ENCODE measurements at regions not wholly inside any gene's neighbourhood (a gene's known extent, or its start where the extent isn't known, plus 50 kb on each side); places are given as distances from the start of the nearest gene placed in this dataset.

DNA sequence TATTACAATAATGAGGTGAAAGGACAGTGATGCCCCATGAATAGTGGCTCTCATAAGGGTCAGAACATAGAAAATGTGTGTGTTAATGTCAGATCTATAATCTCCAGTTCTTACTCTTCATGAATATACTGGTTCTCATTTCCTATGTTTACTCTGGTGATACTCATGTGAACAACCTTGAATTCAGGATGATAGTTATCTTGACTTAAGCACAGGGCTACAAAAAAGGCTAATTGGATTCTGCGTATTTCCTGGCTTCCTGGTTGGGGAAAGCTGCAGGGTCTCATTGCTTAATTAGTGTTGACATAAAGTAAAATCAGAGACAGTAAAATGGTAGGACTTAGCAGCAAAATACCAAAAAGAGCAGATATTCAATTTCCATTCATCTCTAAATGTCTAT is 1316.8 kb upstream of the RAG2 start:
- DNase-seq = no peak
- H3K4me1 ChIP-seq = no peaks in the 10 kb centered on the region
- TF ChIP-seq, protein P1, sequence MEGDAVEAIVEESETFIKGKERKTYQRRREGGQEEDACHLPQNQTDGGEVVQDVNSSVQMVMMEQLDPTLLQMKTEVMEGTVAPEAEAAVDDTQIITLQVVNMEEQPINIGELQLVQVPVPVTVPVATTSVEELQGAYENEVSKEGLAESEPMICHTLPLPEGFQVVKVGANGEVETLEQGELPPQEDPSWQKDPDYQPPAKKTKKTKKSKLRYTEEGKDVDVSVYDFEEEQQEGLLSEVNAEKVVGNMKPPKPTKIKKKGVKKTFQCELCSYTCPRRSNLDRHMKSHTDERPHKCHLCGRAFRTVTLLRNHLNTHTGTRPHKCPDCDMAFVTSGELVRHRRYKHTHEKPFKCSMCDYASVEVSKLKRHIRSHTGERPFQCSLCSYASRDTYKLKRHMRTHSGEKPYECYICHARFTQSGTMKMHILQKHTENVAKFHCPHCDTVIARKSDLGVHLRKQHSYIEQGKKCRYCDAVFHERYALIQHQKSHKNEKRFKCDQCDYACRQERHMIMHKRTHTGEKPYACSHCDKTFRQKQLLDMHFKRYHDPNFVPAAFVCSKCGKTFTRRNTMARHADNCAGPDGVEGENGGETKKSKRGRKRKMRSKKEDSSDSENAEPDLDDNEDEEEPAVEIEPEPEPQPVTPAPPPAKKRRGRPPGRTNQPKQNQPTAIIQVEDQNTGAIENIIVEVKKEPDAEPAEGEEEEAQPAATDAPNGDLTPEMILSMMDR (IDR thresholded peaks at IDR 0.05) = no peak
- TF ChIP-seq POLR2AphosphoS5 (IDR thresholded peaks at IDR 0.05) (no peak), EP300 (IDR thresholded peaks at IDR 0.05) (no peak), POLR2A (IDR thresholded peaks at IDR 0.05) (no peak)
- intact Hi-C loops (cut with DNase I; ENCODE audit: low total_unique reads) = no loop called here
- WGBS, 5 donors = 12 to 94% (median 78%) methylated on average over 1 of the region's 1 CpG
- H3K9me3 ChIP-seq = no peaks in the 10 kb centered on the region
- no peak overlapping the region for H3K27ac ChIP-seq
- H3K27me3 ChIP-seq = no peaks in the 10 kb centered on the region
- no peaks in the 10 kb centered on the region for H3K36me3 ChIP-seq
- H3K4me3 ChIP-seq = no peak overlapping the region

DNA sequence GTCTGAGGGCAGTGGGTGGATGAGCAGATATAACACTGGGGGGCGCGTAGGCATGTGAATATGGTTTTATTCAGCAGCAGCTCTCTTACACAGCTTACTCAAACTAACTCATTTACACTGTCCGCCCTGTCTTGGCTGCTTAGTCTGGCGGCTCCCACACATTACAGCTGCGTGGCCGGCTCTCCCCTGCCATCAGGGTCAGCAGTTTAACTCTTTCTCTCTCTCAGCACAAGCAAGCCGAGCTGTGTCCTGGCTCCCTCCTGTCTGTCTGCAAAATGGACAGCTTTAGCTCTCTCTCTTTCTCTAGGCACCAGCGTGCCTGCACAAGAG is 1310.1 kb upstream of the RAG2 start:
- Histone ChIP-seq H3K4me1 (no peaks in the 10 kb centered on the region), H3K27me3 (no peaks in the 10 kb centered on the region), H3K36me3 (no peaks in the 10 kb centered on the region), H3K9me3 (peaks cover 0 to 14% (median 3%) of the 10 kb centered on the region in 4 donors), H3K27ac (no peak overlapping the region), H3K4me3 (no peak overlapping the region)
- 66 to 79% (median 75%) methylated on average over 7 to 8 of the region's 8 CpGs for WGBS, 5 donors
- TF ChIP-seq POLR2AphosphoS5 (IDR thresholded peaks at IDR 0.05) (no peak), EP300 (IDR thresholded peaks at IDR 0.05) (no peak), POLR2A (IDR thresholded peaks at IDR 0.05) (no peak)
- TF ChIP-seq, protein P1 (IDR thresholded peaks at IDR 0.05) = no peak
- DNase-seq = peak in 1 of 2 donors; percentile 23
- intact Hi-C loops (cut with DNase I; ENCODE audit: low total_unique reads) = no loop called here

DNA sequence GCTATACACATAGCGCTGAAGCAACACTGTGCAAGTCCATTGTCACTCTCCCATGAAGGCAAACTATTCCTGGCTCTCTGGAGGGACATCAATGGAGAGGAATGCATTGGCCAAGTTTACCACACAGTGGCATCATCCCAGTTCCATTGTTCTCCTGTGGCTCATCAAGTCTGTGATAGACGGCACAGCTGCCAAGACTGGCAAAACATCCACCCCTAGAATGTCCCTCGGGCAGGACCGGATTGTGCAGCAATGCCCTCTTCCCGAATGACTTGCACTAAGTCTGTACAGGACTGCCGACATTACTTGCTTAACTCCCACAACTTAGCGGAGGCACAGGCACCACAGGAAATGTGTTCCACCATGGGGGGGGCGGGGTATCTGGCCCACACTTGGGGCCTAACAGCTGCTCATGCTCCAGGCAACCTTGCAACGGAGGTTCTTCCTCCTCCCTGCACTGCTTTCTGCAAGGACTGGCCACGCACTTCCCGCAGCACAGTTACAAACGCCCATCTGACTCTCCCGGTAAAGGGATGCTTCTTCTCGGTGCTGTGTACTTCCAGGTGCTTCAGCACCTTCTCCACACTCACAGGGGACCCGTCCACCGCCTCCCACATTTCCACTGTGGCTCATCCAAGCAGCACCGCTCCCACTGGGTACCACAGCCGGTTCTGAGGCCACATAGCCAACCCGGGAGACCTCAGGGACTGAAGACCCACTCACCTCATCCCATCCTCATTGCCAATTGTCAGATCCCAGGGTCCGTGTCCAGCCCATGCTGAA is 1309.6 kb upstream of the RAG2 start:
- DNase-seq = no peak
- H3K4me1 ChIP-seq = no peaks in the 10 kb centered on the region
- 81 to 83% (median 82%) methylated on average over 20 of the region's 20 CpGs for WGBS, 5 donors
- H3K4me3 ChIP-seq = no peak overlapping the region
- no peak overlapping the region for H3K27ac ChIP-seq
- H3K9me3 ChIP-seq = peaks cover 0 to 14% (median 3%) of the 10 kb centered on the region in 4 donors
- no peaks in the 10 kb centered on the region for H3K27me3 ChIP-seq
- intact Hi-C loops (cut with DNase I; ENCODE audit: low total_unique reads) = no loop called here
- TF ChIP-seq EP300 (IDR thresholded peaks at IDR 0.05) = no peak
- TF ChIP-seq, protein P1 (IDR thresholded peaks at IDR 0.05) = no peak
- no peak for TF ChIP-seq POLR2AphosphoS5 (IDR thresholded peaks at IDR 0.05)
- no peaks in the 10 kb centered on the region for H3K36me3 ChIP-seq

DNA sequence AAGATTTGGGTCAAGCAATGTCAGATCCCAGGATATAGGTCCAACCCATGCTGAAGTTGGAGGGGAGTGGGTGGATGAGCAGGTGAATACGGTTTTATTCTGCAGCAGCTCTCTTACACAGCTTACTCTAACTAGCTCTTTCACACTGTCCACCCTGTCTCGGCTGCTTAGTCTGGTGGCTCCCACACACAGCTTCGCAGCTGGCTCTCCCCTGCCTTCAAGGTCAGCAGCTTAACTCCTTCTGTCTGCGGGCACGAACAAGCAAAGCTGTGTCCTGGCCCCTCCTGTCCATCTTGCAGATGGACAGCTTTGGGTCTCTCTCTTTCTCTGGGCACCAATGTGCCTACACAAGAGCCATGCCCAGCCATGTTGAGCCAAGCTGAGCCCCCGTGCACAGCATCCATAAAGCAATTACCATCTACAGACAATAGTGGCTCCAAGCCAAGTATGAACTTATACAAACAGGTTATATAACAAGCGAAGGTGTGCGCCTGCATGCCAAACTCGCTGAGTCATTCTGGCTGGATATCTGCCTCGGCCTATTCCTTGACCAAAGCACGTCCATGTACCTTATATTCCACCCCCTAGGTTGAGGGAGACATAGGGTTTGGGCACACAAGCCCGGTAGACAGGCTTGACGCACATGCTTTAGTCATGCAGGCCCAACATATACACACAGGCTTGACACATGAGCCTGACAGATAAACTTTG is 1307.8 kb upstream of the RAG2 start:
- intact Hi-C loops (cut with DNase I; ENCODE audit: low total_unique reads) = no loop called here
- WGBS, 5 donors = 73 to 86% (median 80%) methylated on average over 13 of the region's 13 CpGs

More for the DNA sequence above, 1307.8 kb upstream of the RAG2 start:
- Histone ChIP-seq H3K4me3 (no peak overlapping the region), H3K4me1 (no peaks in the 10 kb centered on the region), H3K27ac (no peak overlapping the region), H3K9me3 (peaks cover 0 to 14% (median 3%) of the 10 kb centered on the region in 4 donors), H3K27me3 (no peaks in the 10 kb centered on the region), H3K36me3 (no peaks in the 10 kb centered on the region)
- DNase-seq = no peak
- TF ChIP-seq POLR2A (IDR thresholded peaks at IDR 0.05) = no peak
- no peak for TF ChIP-seq EP300 (IDR thresholded peaks at IDR 0.05)
- no peak for TF ChIP-seq POLR2AphosphoS5 (IDR thresholded peaks at IDR 0.05)
- TF ChIP-seq, protein P1 (IDR thresholded peaks at IDR 0.05) = no peak

Data from stomach (tissue), 8 donors.